NB4 (cell line): ENCODE measurements at regions not wholly inside any gene's neighbourhood (a gene's known extent, or its start where the extent isn't known, plus 50 kb on each side); places are given as distances from the start of the nearest gene placed in this dataset.

Source experiments
- MYC ChIP-seq: IDR thresholded peaks from 2 replicates; pipeline ENCODE4 v1.6.1; 2011; ENCODE audit warnings: low read depth, low read length
- POLR2A ChIP-seq: IDR thresholded peaks from 2 replicates; pipeline ENCODE4 v1.6.1; 2011; ENCODE audit warnings: mild to moderate bottlenecking; ENCODE audit not compliant: insufficient read length; ENCODE audit errors: extremely low read depth
- TF ChIP-seq, protein P1 (sequence below): IDR thresholded peaks from one replicate; pipeline ENCODE4 v1.5.1; 2012; ENCODE audit warnings: low read depth, low read length
- TF ChIP-seq, protein P2 (sequence below): IDR thresholded peaks from 2 replicates; pipeline ENCODE4 v1.6.1; 2011; ENCODE audit warnings: low read depth, low read length

DNA sequence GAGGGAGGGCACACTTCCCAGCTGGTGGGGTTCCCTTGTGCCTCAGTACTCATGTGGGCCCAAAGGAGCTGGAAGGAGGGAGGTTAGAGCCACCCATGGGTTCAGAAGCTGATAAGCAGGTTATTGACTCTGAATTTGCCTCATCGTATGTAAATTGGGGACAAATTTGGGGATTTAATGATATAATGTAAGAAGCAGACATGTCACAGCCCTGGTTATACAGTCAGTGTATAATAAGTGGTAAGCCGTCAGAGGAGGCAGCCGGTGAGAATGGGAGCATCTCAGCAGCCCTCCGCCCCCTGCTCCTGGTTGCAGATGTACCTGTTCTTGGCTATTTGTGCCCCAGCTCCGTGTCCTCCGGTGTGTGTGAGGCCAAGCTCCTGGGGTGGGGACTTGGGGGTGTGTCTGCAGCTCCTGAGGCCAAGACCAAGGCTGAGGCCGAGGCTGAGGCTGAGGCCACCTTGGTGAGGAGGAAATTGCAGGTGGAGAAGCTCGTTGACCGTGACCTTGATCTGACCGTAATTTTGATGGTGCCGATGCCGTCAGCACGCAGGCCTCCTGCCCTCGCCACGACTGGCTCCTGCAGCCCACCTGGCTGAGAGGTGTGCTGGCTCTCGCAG is 288.1 kb downstream of the SEC14L1 start:
- TF ChIP-seq, protein P1, sequence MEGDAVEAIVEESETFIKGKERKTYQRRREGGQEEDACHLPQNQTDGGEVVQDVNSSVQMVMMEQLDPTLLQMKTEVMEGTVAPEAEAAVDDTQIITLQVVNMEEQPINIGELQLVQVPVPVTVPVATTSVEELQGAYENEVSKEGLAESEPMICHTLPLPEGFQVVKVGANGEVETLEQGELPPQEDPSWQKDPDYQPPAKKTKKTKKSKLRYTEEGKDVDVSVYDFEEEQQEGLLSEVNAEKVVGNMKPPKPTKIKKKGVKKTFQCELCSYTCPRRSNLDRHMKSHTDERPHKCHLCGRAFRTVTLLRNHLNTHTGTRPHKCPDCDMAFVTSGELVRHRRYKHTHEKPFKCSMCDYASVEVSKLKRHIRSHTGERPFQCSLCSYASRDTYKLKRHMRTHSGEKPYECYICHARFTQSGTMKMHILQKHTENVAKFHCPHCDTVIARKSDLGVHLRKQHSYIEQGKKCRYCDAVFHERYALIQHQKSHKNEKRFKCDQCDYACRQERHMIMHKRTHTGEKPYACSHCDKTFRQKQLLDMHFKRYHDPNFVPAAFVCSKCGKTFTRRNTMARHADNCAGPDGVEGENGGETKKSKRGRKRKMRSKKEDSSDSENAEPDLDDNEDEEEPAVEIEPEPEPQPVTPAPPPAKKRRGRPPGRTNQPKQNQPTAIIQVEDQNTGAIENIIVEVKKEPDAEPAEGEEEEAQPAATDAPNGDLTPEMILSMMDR: no peak
- TF ChIP-seq POLR2A: no peak
- TF ChIP-seq MYC: no peak
- TF ChIP-seq, protein P2, sequence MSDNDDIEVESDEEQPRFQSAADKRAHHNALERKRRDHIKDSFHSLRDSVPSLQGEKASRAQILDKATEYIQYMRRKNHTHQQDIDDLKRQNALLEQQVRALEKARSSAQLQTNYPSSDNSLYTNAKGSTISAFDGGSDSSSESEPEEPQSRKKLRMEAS: no peak
